ENCODE measurements at regions not wholly inside any gene's neighbourhood (a gene's known extent, or its start where the extent isn't known, plus 50 kb on each side); places are given as distances from the start of the nearest gene placed in this dataset.

DNA sequence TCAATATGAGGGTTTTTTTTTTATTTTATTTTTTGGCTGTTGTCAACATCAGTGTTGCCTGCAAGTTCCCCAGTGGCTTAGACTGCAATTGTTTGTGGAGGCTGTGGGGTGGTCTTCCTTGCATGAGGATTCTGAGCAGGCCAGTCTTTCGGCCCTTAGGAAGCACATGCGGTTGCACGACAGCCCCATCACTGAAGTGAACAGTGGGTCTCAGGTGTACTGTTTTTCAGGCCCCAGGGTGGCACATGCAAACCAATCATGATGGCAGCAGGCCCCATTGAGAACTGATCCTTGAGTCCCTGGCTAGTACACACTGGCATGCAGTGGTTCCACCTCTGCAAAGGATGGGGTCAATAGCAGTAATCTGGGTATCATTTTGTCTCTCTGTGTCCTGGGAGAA is 768.7 kb downstream of the EPHA3 start:
- Histone ChIP-seq H3K27ac (ENCODE audit: extremely low read length, insufficient read depth, low read length) (no peak overlapping the region), H3K36me3 (replicated peaks in 1 of 2; ENCODE audit: control insufficient read depth in 1 of 2, insufficient read depth in 2 of 2, low read length in 2 of 2) (no peaks in the 10 kb centered on the region), H3K4me3 (replicated peaks in 1 of 3; ENCODE audit: insufficient read depth in 1 of 3, low read depth in 2 of 3, low read length in 3 of 3) (no peak overlapping the region), H3K79me2 (ENCODE audit: insufficient read depth, low read length) (no peaks in the 10 kb centered on the region), H3K27me3 (ENCODE audit: control insufficient read depth in 1 of 2, insufficient read depth in 2 of 2, low read length in 2 of 2) (no peaks in the 10 kb centered on the region), H4K20me1 (ENCODE audit: insufficient read depth, low read length) (no peaks in the 10 kb centered on the region), H3K9ac (ENCODE audit: insufficient read depth, low read depth, low read length) (no peak overlapping the region), H3K4me1 (ENCODE audit: insufficient read depth, low read length) (no peaks in the 10 kb centered on the region), H2AFZ (ENCODE audit: low read length) (no peak overlapping the region), H3K9me3 (ENCODE audit: low read length) (peaks cover 4% of the 10 kb centered on the region; the same call in 1 of the 2 replicates), H3K4me2 (ENCODE audit: low read depth, low read length) (no peak overlapping the region)
- DNase-seq (ENCODE audit: low spot score) (no peak), ATAC-seq (no peak), FAIRE-seq (no peak)
- intact Hi-C loops (cut with micrococcal nuclease; ENCODE audit: unreplicated experiment): no loop called here
- ChIA-PET POLR2A (no interaction called here), CTCF (ENCODE audit: low intra/inter-chr PET ratio, low total read pairs) (no interaction called here)
- BruUV-seq (replicated peaks): no TSS peak
- 89% methylated on average over 3 of the region's 3 CpGs for WGBS (ENCODE audit: low lambda C conversion rate)
- TF ChIP-seq CAMTA2 (CRISPR knock-in tag; IDR thresholded peaks at IDR 0.05; ENCODE audit: borderline replicate concordance): no peak
- no peak for TF ChIP-seq ZNF558 (CRISPR knock-in tag; IDR thresholded peaks at IDR 0.05; ENCODE audit: borderline replicate concordance)
- TF ChIP-seq, protein P1, sequence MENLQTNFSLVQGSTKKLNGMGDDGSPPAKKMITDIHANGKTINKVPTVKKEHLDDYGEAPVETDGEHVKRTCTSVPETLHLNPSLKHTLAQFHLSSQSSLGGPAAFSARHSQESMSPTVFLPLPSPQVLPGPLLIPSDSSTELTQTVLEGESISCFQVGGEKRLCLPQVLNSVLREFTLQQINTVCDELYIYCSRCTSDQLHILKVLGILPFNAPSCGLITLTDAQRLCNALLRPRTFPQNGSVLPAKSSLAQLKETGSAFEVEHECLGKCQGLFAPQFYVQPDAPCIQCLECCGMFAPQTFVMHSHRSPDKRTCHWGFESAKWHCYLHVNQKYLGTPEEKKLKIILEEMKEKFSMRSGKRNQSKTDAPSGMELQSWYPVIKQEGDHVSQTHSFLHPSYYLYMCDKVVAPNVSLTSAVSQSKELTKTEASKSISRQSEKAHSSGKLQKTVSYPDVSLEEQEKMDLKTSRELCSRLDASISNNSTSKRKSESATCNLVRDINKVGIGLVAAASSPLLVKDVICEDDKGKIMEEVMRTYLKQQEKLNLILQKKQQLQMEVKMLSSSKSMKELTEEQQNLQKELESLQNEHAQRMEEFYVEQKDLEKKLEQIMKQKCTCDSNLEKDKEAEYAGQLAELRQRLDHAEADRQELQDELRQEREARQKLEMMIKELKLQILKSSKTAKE (CRISPR knock-in tag; IDR thresholded peaks at IDR 0.05; ENCODE audit: borderline replicate concordance): no peak
- TF ChIP-seq, protein P2, sequence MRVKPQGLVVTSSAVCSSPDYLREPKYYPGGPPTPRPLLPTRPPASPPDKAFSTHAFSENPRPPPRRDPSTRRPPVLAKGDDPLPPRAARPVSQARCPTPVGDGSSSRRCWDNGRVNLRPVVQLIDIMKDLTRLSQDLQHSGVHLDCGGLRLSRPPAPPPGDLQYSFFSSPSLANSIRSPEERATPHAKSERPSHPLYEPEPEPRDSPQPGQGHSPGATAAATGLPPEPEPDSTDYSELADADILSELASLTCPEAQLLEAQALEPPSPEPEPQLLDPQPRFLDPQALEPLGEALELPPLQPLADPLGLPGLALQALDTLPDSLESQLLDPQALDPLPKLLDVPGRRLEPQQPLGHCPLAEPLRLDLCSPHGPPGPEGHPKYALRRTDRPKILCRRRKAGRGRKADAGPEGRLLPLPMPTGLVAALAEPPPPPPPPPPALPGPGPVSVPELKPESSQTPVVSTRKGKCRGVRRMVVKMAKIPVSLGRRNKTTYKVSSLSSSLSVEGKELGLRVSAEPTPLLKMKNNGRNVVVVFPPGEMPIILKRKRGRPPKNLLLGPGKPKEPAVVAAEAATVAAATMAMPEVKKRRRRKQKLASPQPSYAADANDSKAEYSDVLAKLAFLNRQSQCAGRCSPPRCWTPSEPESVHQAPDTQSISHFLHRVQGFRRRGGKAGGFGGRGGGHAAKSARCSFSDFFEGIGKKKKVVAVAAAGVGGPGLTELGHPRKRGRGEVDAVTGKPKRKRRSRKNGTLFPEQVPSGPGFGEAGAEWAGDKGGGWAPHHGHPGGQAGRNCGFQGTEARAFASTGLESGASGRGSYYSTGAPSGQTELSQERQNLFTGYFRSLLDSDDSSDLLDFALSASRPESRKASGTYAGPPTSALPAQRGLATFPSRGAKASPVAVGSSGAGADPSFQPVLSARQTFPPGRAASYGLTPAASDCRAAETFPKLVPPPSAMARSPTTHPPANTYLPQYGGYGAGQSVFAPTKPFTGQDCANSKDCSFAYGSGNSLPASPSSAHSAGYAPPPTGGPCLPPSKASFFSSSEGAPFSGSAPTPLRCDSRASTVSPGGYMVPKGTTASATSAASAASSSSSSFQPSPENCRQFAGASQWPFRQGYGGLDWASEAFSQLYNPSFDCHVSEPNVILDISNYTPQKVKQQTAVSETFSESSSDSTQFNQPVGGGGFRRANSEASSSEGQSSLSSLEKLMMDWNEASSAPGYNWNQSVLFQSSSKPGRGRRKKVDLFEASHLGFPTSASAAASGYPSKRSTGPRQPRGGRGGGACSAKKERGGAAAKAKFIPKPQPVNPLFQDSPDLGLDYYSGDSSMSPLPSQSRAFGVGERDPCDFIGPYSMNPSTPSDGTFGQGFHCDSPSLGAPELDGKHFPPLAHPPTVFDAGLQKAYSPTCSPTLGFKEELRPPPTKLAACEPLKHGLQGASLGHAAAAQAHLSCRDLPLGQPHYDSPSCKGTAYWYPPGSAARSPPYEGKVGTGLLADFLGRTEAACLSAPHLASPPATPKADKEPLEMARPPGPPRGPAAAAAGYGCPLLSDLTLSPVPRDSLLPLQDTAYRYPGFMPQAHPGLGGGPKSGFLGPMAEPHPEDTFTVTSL (CRISPR knock-in tag; IDR thresholded peaks at IDR 0.05; ENCODE audit: borderline replicate concordance): no peak
- TF ChIP-seq, protein P3, sequence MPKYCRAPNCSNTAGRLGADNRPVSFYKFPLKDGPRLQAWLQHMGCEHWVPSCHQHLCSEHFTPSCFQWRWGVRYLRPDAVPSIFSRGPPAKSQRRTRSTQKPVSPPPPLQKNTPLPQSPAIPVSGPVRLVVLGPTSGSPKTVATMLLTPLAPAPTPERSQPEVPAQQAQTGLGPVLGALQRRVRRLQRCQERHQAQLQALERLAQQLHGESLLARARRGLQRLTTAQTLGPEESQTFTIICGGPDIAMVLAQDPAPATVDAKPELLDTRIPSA (CRISPR knock-in tag; IDR thresholded peaks at IDR 0.05; ENCODE audit: borderline replicate concordance): no peak
- no peak for TF ChIP-seq ZFP36L2 (CRISPR knock-in tag; IDR thresholded peaks at IDR 0.05)
- no peak for TF ChIP-seq MTA1 (CRISPR knock-in tag; IDR thresholded peaks at IDR 0.05; ENCODE audit: borderline replicate concordance)
- TF ChIP-seq ZMYM3 (CRISPR knock-in tag; IDR thresholded peaks at IDR 0.05): no peak
- no peak for TF ChIP-seq TBX2 (CRISPR knock-in tag; IDR thresholded peaks at IDR 0.05; ENCODE audit: borderline replicate concordance)
- TF ChIP-seq, protein P4, sequence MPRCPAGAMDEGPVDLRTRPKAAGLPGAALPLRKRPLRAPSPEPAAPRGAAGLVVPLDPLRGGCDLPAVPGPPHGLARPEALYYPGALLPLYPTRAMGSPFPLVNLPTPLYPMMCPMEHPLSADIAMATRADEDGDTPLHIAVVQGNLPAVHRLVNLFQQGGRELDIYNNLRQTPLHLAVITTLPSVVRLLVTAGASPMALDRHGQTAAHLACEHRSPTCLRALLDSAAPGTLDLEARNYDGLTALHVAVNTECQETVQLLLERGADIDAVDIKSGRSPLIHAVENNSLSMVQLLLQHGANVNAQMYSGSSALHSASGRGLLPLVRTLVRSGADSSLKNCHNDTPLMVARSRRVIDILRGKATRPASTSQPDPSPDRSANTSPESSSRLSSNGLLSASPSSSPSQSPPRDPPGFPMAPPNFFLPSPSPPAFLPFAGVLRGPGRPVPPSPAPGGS (CRISPR knock-in tag; IDR thresholded peaks at IDR 0.05): no peak
- no peak for TF ChIP-seq ZNF263 (CRISPR knock-in tag; IDR thresholded peaks at IDR 0.05)
- TF ChIP-seq HOXA5 (CRISPR knock-in tag; IDR thresholded peaks at IDR 0.05): no peak
- in situ Hi-C loops (cut with HindIII; ENCODE audit: extremely low pct_ligation_motif_present, low pct_unique_long_range_greater_than_20kb): no loop called here

Measured in HepG2 (cell line).